ENCODE measurements at regions not wholly inside any gene's neighbourhood (a gene's known extent, or its start where the extent isn't known, plus 50 kb on each side); places are given as distances from the start of the nearest gene placed in this dataset.
A peak's percentile ranks its signal among the peaks of the same experiment; 100 is the strongest.

GRCh38 chr6:92180090-92180489 is 1239.3 kb downstream of the EPHA7 start:
- H3K27me3 ChIP-seq (ENCODE audit: control insufficient read depth, insufficient read depth) = no peaks in the 10 kb centered on the region
- ATAC-seq (no peak), DNase-seq (no peak)
- H3K9me3 ChIP-seq (ENCODE audit: control insufficient read depth, low read length) = no peaks in the 10 kb centered on the region
- intact Hi-C loops (cut with DNase I) = no loop called here
- no peak overlapping the region for H3K27ac ChIP-seq (ENCODE audit: low read length)
- no peaks in the 10 kb centered on the region for H3K4me1 ChIP-seq (ENCODE audit: control insufficient read depth, insufficient read depth, low read length)
- H3K4me3 ChIP-seq (ENCODE audit: low read length) = peak overlapping the region; percentile 30
- 80% methylated on average over 2 of the region's 2 CpGs for WGBS

GRCh38 chr6:92176666-92177065 is 1242.7 kb downstream of the EPHA7 start:
- ATAC-seq (no peak), DNase-seq (no peak)
- 30% methylated on average over 1 of the region's 1 CpG for WGBS
- intact Hi-C loops (cut with DNase I) = no loop called here
- no peaks in the 10 kb centered on the region for H3K27me3 ChIP-seq (ENCODE audit: control insufficient read depth, insufficient read depth)
- H3K27ac ChIP-seq (ENCODE audit: low read length) = no peak overlapping the region
- H3K4me3 ChIP-seq (ENCODE audit: low read length) = no peak overlapping the region
- H3K9me3 ChIP-seq (ENCODE audit: control insufficient read depth, low read length) = no peaks in the 10 kb centered on the region
- H3K4me1 ChIP-seq (ENCODE audit: control insufficient read depth, insufficient read depth, low read length) = no peaks in the 10 kb centered on the region

- Histone ChIP-seq H3K4me1 (ENCODE audit: control insufficient read depth, insufficient read depth, low read length) (no peaks in the 10 kb centered on the region), H3K9me3 (ENCODE audit: control insufficient read depth, low read length) (no peaks in the 10 kb centered on the region), H3K4me3 (ENCODE audit: low read length) (no peak overlapping the region), H3K27me3 (ENCODE audit: control insufficient read depth, insufficient read depth) (no peaks in the 10 kb centered on the region), H3K27ac (ENCODE audit: low read length) (no peak overlapping the region)
- 66% methylated on average over 6 of the region's 6 CpGs for WGBS
- DNase-seq = peak in 1 of 3 donors; percentile 20
- intact Hi-C loops (cut with DNase I) = no loop called here
- no peak for ATAC-seq
These were observed 1244.8 kb downstream of the EPHA7 start for GRCh38 chr6:92174398-92175073.

- no peaks in the 10 kb centered on the region for H3K27me3 ChIP-seq (ENCODE audit: control insufficient read depth, insufficient read depth)
- no peak overlapping the region for H3K27ac ChIP-seq (ENCODE audit: low read length)
- no peak overlapping the region for H3K4me3 ChIP-seq (ENCODE audit: low read length)
- no peaks in the 10 kb centered on the region for H3K4me1 ChIP-seq (ENCODE audit: control insufficient read depth, insufficient read depth, low read length)
- intact Hi-C loops (cut with DNase I) = no loop called here
- DNase-seq = no peak
- no peak for ATAC-seq
- WGBS = 82% methylated on average over 1 of the region's 1 CpG
- no peaks in the 10 kb centered on the region for H3K9me3 ChIP-seq (ENCODE audit: control insufficient read depth, low read length)
These were observed 1249.9 kb downstream of the EPHA7 start for GRCh38 chr6:92169506-92169905.

- Histone ChIP-seq H3K27me3 (ENCODE audit: control insufficient read depth, insufficient read depth) (no peaks in the 10 kb centered on the region), H3K27ac (ENCODE audit: low read length) (no peak overlapping the region), H3K4me1 (ENCODE audit: control insufficient read depth, insufficient read depth, low read length) (no peaks in the 10 kb centered on the region), H3K9me3 (ENCODE audit: control insufficient read depth, low read length) (no peaks in the 10 kb centered on the region), H3K4me3 (ENCODE audit: low read length) (no peak overlapping the region)
- no peak for ATAC-seq
- intact Hi-C loops (cut with DNase I) = no loop called here
- DNase-seq = no peak
These were observed 1252.7 kb downstream of the EPHA7 start for GRCh38 chr6:92166666-92167065.

- no peak for ATAC-seq
- intact Hi-C loops (cut with DNase I) = no loop called here
- Histone ChIP-seq H3K27ac (ENCODE audit: low read length) (no peak overlapping the region), H3K9me3 (ENCODE audit: control insufficient read depth, low read length) (no peaks in the 10 kb centered on the region), H3K4me3 (ENCODE audit: low read length) (no peak overlapping the region), H3K4me1 (ENCODE audit: control insufficient read depth, insufficient read depth, low read length) (no peaks in the 10 kb centered on the region), H3K27me3 (ENCODE audit: control insufficient read depth, insufficient read depth) (no peaks in the 10 kb centered on the region)
- no peak for DNase-seq
These were observed 1257.4 kb downstream of the EPHA7 start for GRCh38 chr6:92161953-92162352.

GRCh38 chr6:92160226-92160625 is 1259.1 kb downstream of the EPHA7 start:
- intact Hi-C loops (cut with DNase I) = no loop called here
- 78% methylated on average over 3 of the region's 3 CpGs for WGBS
- no peak for DNase-seq

GRCh38 chr6:92159046-92159445 is 1260.3 kb downstream of the EPHA7 start:
- Histone ChIP-seq H3K4me1 (ENCODE audit: control insufficient read depth, insufficient read depth, low read length) (no peaks in the 10 kb centered on the region), H3K4me3 (ENCODE audit: low read length) (no peak overlapping the region), H3K27me3 (ENCODE audit: control insufficient read depth, insufficient read depth) (no peaks in the 10 kb centered on the region), H3K27ac (ENCODE audit: low read length) (no peak overlapping the region), H3K9me3 (ENCODE audit: control insufficient read depth, low read length) (no peaks in the 10 kb centered on the region)
- ATAC-seq (no peak), DNase-seq (no peak)
- intact Hi-C loops (cut with DNase I) = no loop called here
- 87% methylated on average over 2 of the region's 2 CpGs for WGBS

More at GRCh38 chr6:92160226-92160625, 1259.1 kb downstream of the EPHA7 start:
- no peaks in the 10 kb centered on the region for H3K9me3 ChIP-seq (ENCODE audit: control insufficient read depth, low read length)
- H3K4me1 ChIP-seq (ENCODE audit: control insufficient read depth, insufficient read depth, low read length) = no peaks in the 10 kb centered on the region
- no peaks in the 10 kb centered on the region for H3K27me3 ChIP-seq (ENCODE audit: control insufficient read depth, insufficient read depth)
- no peak for ATAC-seq
- H3K4me3 ChIP-seq (ENCODE audit: low read length) = no peak overlapping the region
- no peak overlapping the region for H3K27ac ChIP-seq (ENCODE audit: low read length)

GRCh38 chr6:92150553-92150952 is 1268.8 kb downstream of the EPHA7 start:
- ATAC-seq (no peak), DNase-seq (no peak)
- Histone ChIP-seq H3K4me1 (ENCODE audit: control insufficient read depth, insufficient read depth, low read length) (no peaks in the 10 kb centered on the region), H3K27ac (ENCODE audit: low read length) (no peak overlapping the region), H3K4me3 (ENCODE audit: low read length) (no peak overlapping the region), H3K27me3 (ENCODE audit: control insufficient read depth, insufficient read depth) (no peaks in the 10 kb centered on the region), H3K9me3 (ENCODE audit: control insufficient read depth, low read length) (no peaks in the 10 kb centered on the region)
- intact Hi-C loops (cut with DNase I) = no loop called here

- H3K27ac ChIP-seq (ENCODE audit: low read length) = no peak overlapping the region
- ATAC-seq (no peak), DNase-seq (no peak)
- H3K4me3 ChIP-seq (ENCODE audit: low read length) = no peak overlapping the region
- H3K9me3 ChIP-seq (ENCODE audit: control insufficient read depth, low read length) = no peaks in the 10 kb centered on the region
- intact Hi-C loops (cut with DNase I) = no loop called here
- H3K4me1 ChIP-seq (ENCODE audit: control insufficient read depth, insufficient read depth, low read length) = no peaks in the 10 kb centered on the region
- 88% methylated on average over 1 of the region's 1 CpG for WGBS
- no peaks in the 10 kb centered on the region for H3K27me3 ChIP-seq (ENCODE audit: control insufficient read depth, insufficient read depth)
These were observed 1272.1 kb downstream of the EPHA7 start for GRCh38 chr6:92147246-92147645.

GRCh38 chr6:92139601-92140000 is 1279.8 kb downstream of the EPHA7 start:
- no peak for ATAC-seq
- Histone ChIP-seq H3K4me1 (ENCODE audit: control insufficient read depth, insufficient read depth, low read length) (no peaks in the 10 kb centered on the region), H3K4me3 (ENCODE audit: low read length) (no peak overlapping the region), H3K27me3 (ENCODE audit: control insufficient read depth, insufficient read depth) (no peaks in the 10 kb centered on the region), H3K9me3 (ENCODE audit: control insufficient read depth, low read length) (no peaks in the 10 kb centered on the region), H3K27ac (ENCODE audit: low read length) (no peak overlapping the region)
- intact Hi-C loops (cut with DNase I) = no loop called here
- no peak for DNase-seq
- WGBS = 12% methylated on average over 1 of the region's 1 CpG

- Histone ChIP-seq H3K4me1 (ENCODE audit: control insufficient read depth, insufficient read depth, low read length) (no peaks in the 10 kb centered on the region), H3K9me3 (ENCODE audit: control insufficient read depth, low read length) (no peaks in the 10 kb centered on the region), H3K27me3 (ENCODE audit: control insufficient read depth, insufficient read depth) (no peaks in the 10 kb centered on the region), H3K4me3 (ENCODE audit: low read length) (no peak overlapping the region), H3K27ac (ENCODE audit: low read length) (no peak overlapping the region)
- no peak for ATAC-seq
- WGBS = 54% methylated on average over 2 of the region's 2 CpGs
- no peak for DNase-seq
- intact Hi-C loops (cut with DNase I) = no loop called here
These were observed 1286.4 kb downstream of the EPHA7 start for GRCh38 chr6:92132957-92133356.
